A549 (cell line): ENCODE measurements at regions not wholly inside any gene's neighbourhood (a gene's known extent, or its start where the extent isn't known, plus 50 kb on each side); places are given as distances from the start of the nearest gene placed in this dataset.

ENCODE experiments used
- ATAC-seq, 2 experiments: fragments of 200-7000 bp in 1 of 2; fragments of >200 bp in 1 of 2; cut with Nextera tagmentation in 1 of 2; cut with Tn5 transposase in 1 of 2; 3 replicates each; pipeline versions ENCODE4 v1.8.0 to v1.9.1; 2018 to 2020; ENCODE audit warnings: mild to moderate bottlenecking in 1 of 2, moderate library complexity in 1 of 2
- CTCF ChIA-PET: fragments of 300-600 bp; sonication (Branson Sonifier 250); formaldehyde crosslinking; extraction: SDS; loops from one replicate; lab custom pipeline; 2021; ENCODE audit warnings: antibody characterized with exemption, inconsistent platforms; lab: Yijun Ruan, JAX
- POLR2A ChIA-PET: fragments of 350-600 bp; formaldehyde crosslinking; extraction: SDS; loops from one replicate; lab custom pipeline; 2021; ENCODE audit warnings: antibody characterized with exemption, inconsistent platforms; lab: Yijun Ruan, JAX
- DNase-seq, 2 experiments: peaks; one replicate each; pipeline versions ENCODE4 v3.0.0 to v3.0.0-alpha.2; 2011 to 2016; ENCODE audit warnings: low read depth in 1 of 2, low spot score in 1 of 2
- FAIRE-seq: peaks from 2 replicates; lab custom pipeline; 2011; peaks lifted over from hg19 to GRCh38; lab: Jason Lieb, UNC
- H3K27ac ChIP-seq, 2 experiments: fragments of >200 bp; sonication (Bioruptor Twin); formaldehyde crosslinking; 3 replicates each; pipeline ENCODE4 v1.5.1; 2016 to 2017
- H3K4me1 ChIP-seq: fragments of >200 bp; sonication (Bioruptor Twin); formaldehyde crosslinking; 3 replicates; pipeline ENCODE4 v1.6.1; 2016
- H3K4me2 ChIP-seq: fragments of >200 bp; sonication (Bioruptor Twin); formaldehyde crosslinking; 3 replicates; pipeline ENCODE4 v1.6.1; 2016
- H3K4me3 ChIP-seq: fragments of >200 bp; sonication (Bioruptor Twin); formaldehyde crosslinking; 3 replicates; pipeline ENCODE4 v1.5.1; 2016
- H3K9me3 ChIP-seq: fragments of >200 bp; sonication (Bioruptor Twin); formaldehyde crosslinking; 3 replicates; pipeline ENCODE4 v1.6.1; 2016
- BHLHE40 ChIP-seq: IDR thresholded peaks from 2 replicates; pipeline ENCODE4 v1.6.1; 2012; ENCODE audit warnings: low read depth, low read length, inconsistent platforms
- CBX2 ChIP-seq: fragments of 200-600 bp; sonication (generic); IDR thresholded peaks from 2 replicates; pipeline ENCODE4 v1.6.1; 2016; ENCODE audit warnings: low read depth, mild to moderate bottlenecking, borderline replicate concordance
- ELK1 ChIP-seq: fragments of 150-350 bp; IDR thresholded peaks from 2 replicates; pipeline ENCODE4 v1.6.1; 2014; ENCODE audit warnings: low read depth, mild to moderate bottlenecking, low read length
- EP300 ChIP-seq, 2 experiments: fragments of >200 bp; sonication (Bioruptor Twin); formaldehyde crosslinking; IDR thresholded peaks; 2 replicates in 1 of 2; 3 replicates in 1 of 2; pipeline ENCODE4 v1.6.1; 2016 to 2017
- ESRRA ChIP-seq: fragments of 150-350 bp; IDR thresholded peaks from 2 replicates; pipeline ENCODE4 v1.6.1; 2014; ENCODE audit warnings: mild to moderate bottlenecking, low read length, borderline replicate concordance
- FOSB ChIP-seq: fragments of 250-450 bp; sonication (Bioruptor Pico); IDR thresholded peaks from 2 replicates; pipeline ENCODE4 v1.5.0; 2020; ENCODE audit warnings: mild to moderate bottlenecking, moderate library complexity
- HDAC2 ChIP-seq: fragments of 200-600 bp; sonication (generic); IDR thresholded peaks from 2 replicates; pipeline ENCODE4 v1.6.1; 2016
- HEYL ChIP-seq: fragments of 250-450 bp; sonication (Bioruptor Pico); IDR thresholded peaks from 2 replicates; pipeline ENCODE4 v1.8.0; 2021; ENCODE audit warnings: mild to moderate bottlenecking, moderate library complexity
- HOXA7 ChIP-seq: fragments of 250-450 bp; sonication (Bioruptor Pico); IDR thresholded peaks from 2 replicates; pipeline ENCODE4 v1.5.0; 2020; ENCODE audit warnings: mild to moderate bottlenecking, moderate library complexity
- HOXB5 ChIP-seq: fragments of 250-450 bp; sonication (Bioruptor Pico); IDR thresholded peaks from 2 replicates; pipeline ENCODE4 v1.5.0; 2020; ENCODE audit warnings: mild to moderate bottlenecking, moderate library complexity
- JUNB ChIP-seq: fragments of >200 bp; sonication (Bioruptor Twin); formaldehyde crosslinking; IDR thresholded peaks from 2 replicates; pipeline ENCODE4 v1.6.1; 2016
- KDM1A ChIP-seq: fragments of 200-600 bp; sonication (generic); IDR thresholded peaks from 2 replicates; pipeline ENCODE4 v1.6.1; 2016; ENCODE audit warnings: low read depth, mild to moderate bottlenecking
- MAFK ChIP-seq: fragments of 450-650 bp; IDR thresholded peaks from 2 replicates; pipeline ENCODE4 v1.6.1; 2014; ENCODE audit not compliant: partially characterized antibody
- MAX ChIP-seq: IDR thresholded peaks from 2 replicates; pipeline ENCODE4 v1.6.1; 2012
- MYC ChIP-seq: IDR thresholded peaks from 2 replicates; pipeline ENCODE4 v1.6.1; 2012; ENCODE audit warnings: mild to moderate bottlenecking, inconsistent platforms, low read length, improper control_type of control experiment, borderline replicate concordance
- NFE2L2 ChIP-seq: fragments of 150-350 bp; conservative IDR thresholded peaks from 2 replicates; pipeline ENCODE4 v1.6.1; 2014; ENCODE audit warnings: low read length
- POLR2A ChIP-seq: IDR thresholded peaks from 2 replicates; pipeline ENCODE4 v1.6.1; 2012; ENCODE audit warnings: mild to moderate bottlenecking, low read length
- RAD21 ChIP-seq, 2 experiments: fragments of >200 bp in 1 of 2; sonication (Bioruptor Twin) in 1 of 2; formaldehyde crosslinking in 1 of 2; IDR thresholded peaks in 1 of 2; conservative IDR thresholded peaks in 1 of 2; 2 replicates in 1 of 2; 3 replicates in 1 of 2; pipeline ENCODE4 v1.6.1; 2012 to 2018; ENCODE audit warnings: inconsistent platforms in 1 of 2
- RARB ChIP-seq: fragments of 250-450 bp; sonication (Bioruptor Pico); IDR thresholded peaks from 2 replicates; pipeline ENCODE4 v1.8.0; 2021; ENCODE audit warnings: mild to moderate bottlenecking, moderate library complexity
- REST ChIP-seq: fragments of 200-600 bp; sonication (generic); IDR thresholded peaks from 2 replicates; pipeline ENCODE4 v1.6.1; 2016; ENCODE audit warnings: antibody characterized with exemption, mild to moderate bottlenecking, moderate library complexity
- RNF2 ChIP-seq: fragments of 200-600 bp; sonication (generic); IDR thresholded peaks from 2 replicates; pipeline ENCODE4 v1.6.1; 2016; ENCODE audit warnings: low read depth, mild to moderate bottlenecking, antibody characterized with exemption, moderate library complexity, borderline replicate concordance
- ZFP36 ChIP-seq: fragments of 450-650 bp; IDR thresholded peaks from 2 replicates; pipeline ENCODE4 v1.6.1; 2014; ENCODE audit warnings: borderline replicate concordance; ENCODE audit not compliant: partially characterized antibody
- ZNF302 ChIP-seq: fragments of 250-450 bp; sonication (Bioruptor Pico); IDR thresholded peaks from 2 replicates; pipeline ENCODE4 v1.9.0; 2021; ENCODE audit warnings: inconsistent platforms, mild to moderate bottlenecking, moderate library complexity
- ZSCAN20 ChIP-seq: fragments of 250-450 bp; sonication (Bioruptor Pico); IDR thresholded peaks from 2 replicates; pipeline ENCODE4 v1.8.0; 2022; ENCODE audit warnings: mild to moderate bottlenecking, moderate library complexity
- WGBS: methylation state at CpG from one replicate; pipeline ENCODE4 v1.1.6; 2017; ENCODE audit errors: missing lambda C conversion rate; 5-methylcytosine and 5-hydroxymethylcytosine counted together
- TF ChIP-seq, protein P1 (sequence below): fragments of 250-450 bp; sonication (Bioruptor Pico); IDR thresholded peaks from 2 replicates; pipeline ENCODE4 v1.5.0; 2021; ENCODE audit warnings: mild to moderate bottlenecking, moderate library complexity, borderline replicate concordance
- TF ChIP-seq, protein P2 (sequence below): IDR thresholded peaks from 2 replicates; pipeline ENCODE4 v1.6.1; 2012

DNA sequence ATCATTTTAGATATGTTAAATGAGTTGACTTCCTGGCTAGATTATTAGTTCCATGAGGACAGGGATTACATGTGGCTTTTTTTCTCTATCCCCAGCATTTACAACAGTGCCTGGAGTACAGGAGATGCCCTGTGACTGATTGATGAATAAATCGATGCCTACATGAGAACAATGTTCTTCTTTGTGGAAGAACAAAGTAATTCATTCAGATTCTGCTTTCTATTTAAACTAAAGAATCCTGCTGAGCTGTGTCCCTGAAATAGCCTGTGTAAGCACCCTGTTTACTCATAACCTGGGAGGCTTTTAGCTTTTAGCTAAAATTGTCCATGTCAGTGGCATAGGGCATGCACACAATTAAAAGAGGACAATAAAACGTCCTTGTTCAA, 125.1 kb upstream of the BTBD3 start:
- Histone ChIP-seq H3K4me1 (no peaks in the 10 kb centered on the region), H3K27ac (no peak overlapping the region), H3K9me3 (no peaks in the 10 kb centered on the region), H3K4me2 (no peak overlapping the region), H3K4me3 (no peak overlapping the region)
- ATAC-seq (no peak), FAIRE-seq (peak; percentile 18), DNase-seq (no peak)
- WGBS, result 8% methylated on average over 2 of the region's 2 CpGs
- no peak for TF ChIP-seq REST
- ChIA-PET POLR2A (no interaction called here), CTCF (no interaction called here)

- Histone ChIP-seq H3K4me3 (no peak overlapping the region), H3K4me1 (no peaks in the 10 kb centered on the region), H3K27ac (no peak overlapping the region), H3K4me2 (no peak overlapping the region), H3K9me3 (no peaks in the 10 kb centered on the region)
- ChIA-PET POLR2A (no interaction called here), CTCF (no interaction called here)
- FAIRE-seq (no peak), DNase-seq (no peak), ATAC-seq (no peak)
- no peak for TF ChIP-seq RARB
- no peak for TF ChIP-seq POLR2A
- no peak for TF ChIP-seq ELK1
- no peak for TF ChIP-seq ESRRA
- no peak for TF ChIP-seq MYC
- TF ChIP-seq, protein P1, sequence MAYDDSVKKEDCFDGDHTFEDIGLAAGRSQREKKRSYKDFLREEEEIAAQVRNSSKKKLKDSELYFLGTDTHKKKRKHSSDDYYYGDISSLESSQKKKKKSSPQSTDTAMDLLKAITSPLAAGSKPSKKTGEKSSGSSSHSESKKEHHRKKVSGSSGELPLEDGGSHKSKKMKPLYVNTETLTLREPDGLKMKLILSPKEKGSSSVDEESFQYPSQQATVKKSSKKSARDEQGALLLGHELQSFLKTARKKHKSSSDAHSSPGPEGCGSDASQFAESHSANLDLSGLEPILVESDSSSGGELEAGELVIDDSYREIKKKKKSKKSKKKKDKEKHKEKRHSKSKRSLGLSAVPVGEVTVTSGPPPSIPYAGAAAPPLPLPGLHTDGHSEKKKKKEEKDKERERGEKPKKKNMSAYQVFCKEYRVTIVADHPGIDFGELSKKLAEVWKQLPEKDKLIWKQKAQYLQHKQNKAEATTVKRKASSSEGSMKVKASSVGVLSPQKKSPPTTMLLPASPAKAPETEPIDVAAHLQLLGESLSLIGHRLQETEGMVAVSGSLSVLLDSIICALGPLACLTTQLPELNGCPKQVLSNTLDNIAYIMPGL, result no peak
- TF ChIP-seq KDM1A, result no peak
- TF ChIP-seq MAFK, result no peak
- TF ChIP-seq ZSCAN20 (CRISPR knock-in tag), result no peak
- no peak for TF ChIP-seq FOSB (CRISPR knock-in tag)
- no peak for TF ChIP-seq RNF2
- TF ChIP-seq EP300 (IDR thresholded peaks at IDR 0.05), result no peak
- 71% methylated on average over 3 of the region's 3 CpGs for WGBS
These were observed 123.2 kb upstream of the BTBD3 start for GRCh38 chr20:11794525-11794924.

DNA sequence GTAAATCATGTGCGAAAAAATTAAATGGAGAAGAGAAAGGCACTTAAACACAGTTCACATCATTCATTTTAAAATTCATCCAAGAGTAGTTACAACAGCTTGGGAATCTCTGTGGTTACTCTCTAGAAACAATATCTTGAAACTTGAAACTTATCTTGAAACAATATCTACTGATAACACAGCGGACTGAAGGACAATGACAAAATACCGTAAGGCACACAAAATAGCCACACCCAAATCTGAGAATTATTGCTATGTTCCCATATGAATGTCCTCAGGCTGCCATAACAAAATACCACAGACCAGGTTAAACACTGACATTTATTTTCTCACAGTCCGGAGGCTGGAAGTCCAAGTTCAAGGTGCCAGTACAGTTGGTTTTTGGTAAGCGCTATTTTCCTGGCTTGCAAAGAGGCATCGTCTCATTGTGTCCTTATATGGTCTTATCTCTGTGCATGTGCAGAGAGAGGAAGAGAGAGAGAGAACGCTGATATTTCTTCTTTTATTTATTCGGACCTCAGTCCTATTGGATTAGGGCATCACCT, 122.5 kb upstream of the BTBD3 start:
- WGBS, result 58% methylated on average over 8 of the region's 8 CpGs
- DNase-seq (no peak), ATAC-seq (no peak), FAIRE-seq (no peak)
- CTCF ChIA-PET, result interaction anchor here (1.0 kb wide), 1 partner anchor 10 kb away, joined by 3 read pairs; no protein-coding TSS in a partner anchor
- Histone ChIP-seq H3K4me2 (no peak overlapping the region), H3K27ac (no peak overlapping the region), H3K4me3 (no peak overlapping the region), H3K9me3 (no peaks in the 10 kb centered on the region), H3K4me1 (no peaks in the 10 kb centered on the region)
- POLR2A ChIA-PET, result no interaction called here
- no peak for TF ChIP-seq HOXA7 (CRISPR knock-in tag)
- TF ChIP-seq POLR2A, result no peak
- no peak for TF ChIP-seq HEYL (CRISPR knock-in tag)
- TF ChIP-seq JUNB, result no peak
- no peak for TF ChIP-seq HDAC2
- TF ChIP-seq, protein P2, sequence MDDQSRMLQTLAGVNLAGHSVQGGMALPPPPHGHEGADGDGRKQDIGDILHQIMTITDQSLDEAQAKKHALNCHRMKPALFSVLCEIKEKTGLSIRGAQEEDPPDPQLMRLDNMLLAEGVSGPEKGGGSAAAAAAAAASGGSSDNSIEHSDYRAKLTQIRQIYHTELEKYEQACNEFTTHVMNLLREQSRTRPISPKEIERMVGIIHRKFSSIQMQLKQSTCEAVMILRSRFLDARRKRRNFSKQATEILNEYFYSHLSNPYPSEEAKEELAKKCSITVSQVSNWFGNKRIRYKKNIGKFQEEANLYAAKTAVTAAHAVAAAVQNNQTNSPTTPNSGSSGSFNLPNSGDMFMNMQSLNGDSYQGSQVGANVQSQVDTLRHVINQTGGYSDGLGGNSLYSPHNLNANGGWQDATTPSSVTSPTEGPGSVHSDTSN, result no peak
- TF ChIP-seq MAX, result no peak
- no peak for TF ChIP-seq ZFP36
- TF ChIP-seq RNF2, result no peak
- no peak for TF ChIP-seq BHLHE40
- TF ChIP-seq HOXB5 (CRISPR knock-in tag), result no peak
- no peak for TF ChIP-seq RAD21 (conservative IDR thresholded peaks at IDR 0.05 in 1 of 2, IDR thresholded peaks at IDR 0.05 in 1 of 2)
- no peak for TF ChIP-seq MAFK
- no peak for TF ChIP-seq NFE2L2
- no peak for TF ChIP-seq EP300 (IDR thresholded peaks at IDR 0.05)
- TF ChIP-seq CBX2, result no peak
- no peak for TF ChIP-seq ZNF302 (CRISPR knock-in tag)
